ENCODE measurements at regions not wholly inside any gene's neighbourhood (a gene's known extent, or its start where the extent isn't known, plus 50 kb on each side); places are given as distances from the start of the nearest gene placed in this dataset.

DNA sequence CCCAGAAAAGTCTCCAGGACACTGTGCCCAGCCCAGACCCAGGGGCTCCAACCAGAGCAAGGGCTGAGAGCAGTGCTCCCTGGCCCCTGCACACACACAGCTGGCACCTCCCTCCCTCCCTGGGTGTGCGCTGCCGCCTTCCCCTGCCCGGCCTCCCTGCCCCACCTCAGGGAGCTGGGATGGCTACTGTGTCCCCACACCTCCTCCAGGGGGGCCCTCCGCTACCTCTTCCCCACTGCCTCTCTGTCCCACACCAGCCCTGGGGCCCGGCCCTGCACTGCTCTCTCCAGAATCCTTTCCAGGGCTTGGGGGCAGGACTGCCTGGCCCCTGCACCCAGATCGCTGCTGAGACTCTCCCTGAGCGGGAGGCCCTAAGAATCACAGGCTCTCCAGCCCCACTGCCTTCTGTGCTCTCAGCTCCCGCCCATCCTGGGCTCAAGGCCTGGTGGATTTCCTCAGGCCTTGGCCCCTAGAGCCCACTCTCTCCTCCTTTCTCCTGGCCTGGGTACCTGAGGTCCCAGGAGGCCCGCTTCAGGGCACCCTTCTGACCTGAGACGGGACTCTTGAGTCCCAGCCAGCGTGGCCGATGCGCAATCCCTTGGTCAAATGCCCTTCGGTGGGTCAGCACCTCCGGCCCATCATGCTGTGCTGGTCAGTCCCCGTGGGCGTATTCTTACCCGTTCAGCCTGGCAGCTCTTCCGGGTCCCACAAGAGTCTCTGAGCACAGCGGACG lies 276.8 kb upstream of the HDAC4 start:
- ATAC-seq (no peak), DNase-seq (no peak)
- intact Hi-C loops (cut with DNase I, micrococcal nuclease), result no loop called here

DNA sequence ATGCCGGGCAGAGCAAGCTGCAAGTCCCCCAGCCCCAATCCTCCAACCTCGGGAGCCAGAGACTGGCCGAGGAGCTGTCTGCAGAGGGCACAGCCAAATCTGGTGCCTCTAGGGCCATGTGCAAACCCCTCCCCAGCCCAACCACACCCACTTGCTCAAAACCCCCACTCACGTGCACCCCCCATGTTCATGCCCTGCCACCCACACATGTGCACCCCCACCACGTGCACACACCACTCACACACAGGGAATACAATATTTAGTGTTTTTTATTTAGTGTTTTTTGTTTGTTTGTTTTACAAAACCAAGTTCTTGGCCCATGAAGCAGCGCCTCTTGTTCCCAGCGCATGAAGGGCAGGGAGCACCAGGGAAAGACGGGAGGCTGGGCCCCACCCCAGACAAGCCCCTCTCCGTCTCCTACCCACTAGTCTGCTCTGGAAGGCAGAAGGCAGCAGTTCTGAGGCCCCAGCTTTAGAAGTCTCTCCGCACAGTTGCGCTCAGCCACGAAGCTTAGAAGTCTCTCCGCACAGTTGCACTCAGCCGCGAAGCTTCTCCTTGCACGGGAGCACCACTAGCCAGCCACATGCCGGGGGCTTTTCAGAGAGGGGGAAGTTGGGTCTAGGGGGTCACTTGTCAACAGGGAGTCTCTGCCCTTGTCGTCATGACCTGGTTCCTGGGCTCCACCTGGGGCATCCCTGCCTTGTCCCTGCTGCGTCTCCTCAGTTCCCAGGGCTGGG lies 276.1 kb upstream of the HDAC4 start:
- intact Hi-C loops (cut with DNase I, micrococcal nuclease), result no loop called here
- DNase-seq (no peak), ATAC-seq (no peak)

DNA sequence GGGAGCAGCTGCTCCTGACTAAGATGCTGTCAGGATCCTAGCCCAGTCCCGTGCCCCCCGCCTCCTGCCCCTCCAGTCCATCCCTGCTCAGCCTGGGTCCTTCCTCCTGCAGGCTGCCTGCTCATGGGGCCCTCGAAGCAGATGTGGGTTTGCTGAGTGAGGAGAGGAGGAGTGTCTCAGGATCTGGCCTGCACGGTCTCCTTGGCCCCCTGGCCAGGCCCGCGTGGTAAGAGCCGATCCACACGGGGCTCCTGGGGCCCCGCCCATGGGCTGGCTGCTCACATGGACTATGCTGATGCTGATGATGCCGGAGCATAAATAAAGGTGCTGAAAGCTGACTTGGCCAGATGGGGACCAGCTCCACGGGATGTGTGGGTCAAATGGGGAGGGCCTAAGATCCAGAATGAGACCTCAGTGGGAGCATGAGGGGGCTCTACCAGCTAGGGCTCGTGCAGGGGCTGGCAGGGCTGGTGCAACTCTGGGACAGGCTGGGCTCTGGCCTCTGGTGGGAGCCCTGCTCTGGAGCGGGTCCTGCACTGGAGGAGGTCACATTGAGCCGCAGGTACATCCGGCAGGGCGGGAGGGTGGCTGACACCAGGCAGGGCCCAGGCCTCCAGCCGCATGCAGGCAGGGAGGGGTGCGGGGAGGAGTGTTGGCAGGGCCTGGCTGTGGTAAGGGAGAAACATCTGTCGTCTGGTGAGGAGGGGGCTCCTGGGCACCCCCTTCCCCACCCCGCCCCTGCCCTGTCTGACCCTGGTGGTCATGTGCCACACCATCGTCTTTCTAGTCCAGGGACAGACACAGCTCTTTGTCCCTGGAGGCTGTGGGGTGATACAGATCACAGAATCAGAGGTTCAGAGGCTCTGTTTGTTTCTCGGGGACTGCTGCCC lies 275.3 kb upstream of the HDAC4 start:
- no peak for DNase-seq
- ATAC-seq, result no peak
- intact Hi-C loops (cut with DNase I, micrococcal nuclease), result no loop called here

DNA sequence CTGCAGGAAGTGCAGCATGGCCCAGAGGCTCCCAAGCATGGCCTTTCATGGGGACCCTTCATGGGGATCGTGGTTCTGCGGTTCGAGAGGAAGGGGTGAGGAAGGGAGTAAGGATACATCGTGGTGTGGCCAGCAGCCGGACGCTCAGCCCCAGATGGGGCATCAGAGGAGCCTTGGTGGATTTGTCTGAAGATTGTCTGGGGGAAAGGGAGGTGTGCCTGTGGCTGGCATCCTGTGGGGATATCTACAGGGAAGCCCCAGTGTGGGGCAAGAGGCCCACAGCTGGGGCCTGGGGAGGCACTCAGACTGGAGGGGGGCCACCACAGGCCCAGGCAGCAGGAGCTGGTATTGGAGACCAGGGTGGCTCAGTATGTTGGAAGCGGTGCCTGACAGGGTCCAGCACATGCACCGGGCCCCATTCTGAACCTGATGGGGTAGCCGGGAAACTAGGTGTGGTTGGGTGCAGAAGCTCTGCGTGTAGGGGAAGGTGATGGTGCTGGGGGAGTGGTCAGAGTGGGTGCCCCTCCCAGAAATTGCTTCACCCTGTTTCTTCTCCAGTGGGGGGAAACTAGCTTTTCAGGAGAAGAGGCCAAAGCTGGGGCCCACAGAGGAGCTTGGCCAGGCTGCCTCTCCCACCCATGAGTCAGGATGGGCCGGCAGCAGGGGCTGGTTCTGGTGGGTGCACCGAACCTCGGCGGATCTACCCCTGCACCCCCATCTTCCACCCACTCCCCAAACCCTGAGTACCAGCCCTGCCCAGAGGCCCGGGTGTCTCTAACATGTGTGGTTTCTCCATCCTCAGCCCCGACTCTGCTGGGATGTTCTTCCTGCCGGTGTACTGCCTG lies 274.4 kb upstream of the HDAC4 start:
- intact Hi-C loops (cut with DNase I, micrococcal nuclease), result no loop called here
- DNase-seq (no peak), ATAC-seq (no peak)

DNA sequence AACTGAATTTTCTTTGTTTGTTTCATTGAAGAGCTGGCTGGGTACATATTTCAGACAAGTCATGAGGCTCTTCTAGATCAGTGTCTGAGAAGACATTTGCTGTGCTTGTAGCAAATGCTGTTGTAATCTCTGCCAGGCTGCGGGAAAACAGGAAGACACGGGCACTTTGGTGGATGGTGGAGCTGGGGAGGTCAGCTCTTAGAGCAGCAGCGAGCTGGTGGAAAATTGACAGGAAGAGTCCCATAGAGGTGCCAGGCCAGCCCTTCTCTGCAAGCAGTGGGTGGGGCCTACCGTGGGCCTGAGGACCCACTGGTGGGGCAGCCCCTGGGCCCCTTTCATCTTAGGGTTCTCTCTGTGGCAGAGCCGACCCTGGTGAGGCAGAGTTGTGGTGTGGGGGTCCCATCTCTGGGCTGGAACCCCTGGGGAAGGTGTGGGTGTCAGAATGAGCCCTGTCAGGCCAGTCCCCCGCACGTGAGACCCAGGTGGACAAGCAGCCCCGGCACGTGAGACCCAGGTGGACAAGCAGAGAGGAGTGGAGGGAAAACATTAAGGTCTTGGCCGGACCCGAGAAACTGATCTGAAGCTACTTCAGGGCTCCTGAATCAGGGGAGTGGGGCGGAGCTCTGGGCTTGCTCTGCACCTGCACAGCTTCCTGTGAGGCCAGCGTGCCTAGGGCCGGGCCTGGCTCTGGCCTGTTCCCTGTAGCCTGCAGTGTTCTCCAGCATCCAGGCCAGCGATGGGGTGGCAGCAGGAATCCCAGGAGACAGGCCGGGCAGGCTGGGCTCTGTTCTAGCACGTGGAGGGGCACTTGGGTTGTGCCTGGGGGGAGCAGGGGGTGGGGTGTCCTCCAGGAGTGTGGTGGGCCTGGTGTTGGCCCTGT lies 273.5 kb upstream of the HDAC4 start:
- DNase-seq, result no peak
- intact Hi-C loops (cut with DNase I, micrococcal nuclease), result no loop called here
- no peak for ATAC-seq

DNA sequence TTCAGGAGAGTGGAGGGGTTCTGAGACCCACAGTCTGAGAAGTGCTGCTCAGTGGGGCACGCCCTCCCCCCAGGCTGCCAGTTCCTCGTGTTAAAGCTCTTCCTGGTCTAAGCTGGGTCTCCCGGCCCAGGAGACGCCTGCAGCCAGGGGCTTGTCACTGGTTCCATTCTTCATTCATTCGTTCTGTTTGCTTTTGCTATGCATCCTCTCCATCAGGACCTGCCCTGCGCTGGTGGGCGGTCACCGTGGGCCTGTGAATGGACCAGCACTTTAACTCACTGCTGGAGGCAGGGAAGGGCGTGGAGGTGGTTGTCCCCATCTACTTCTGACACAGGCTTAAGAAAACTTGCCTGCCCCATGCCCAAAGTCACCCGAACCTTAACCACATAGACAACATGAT lies 272.8 kb upstream of the HDAC4 start:
- intact Hi-C loops (cut with DNase I, micrococcal nuclease), result no loop called here
- DNase-seq (no peak), ATAC-seq (no peak)

DNA sequence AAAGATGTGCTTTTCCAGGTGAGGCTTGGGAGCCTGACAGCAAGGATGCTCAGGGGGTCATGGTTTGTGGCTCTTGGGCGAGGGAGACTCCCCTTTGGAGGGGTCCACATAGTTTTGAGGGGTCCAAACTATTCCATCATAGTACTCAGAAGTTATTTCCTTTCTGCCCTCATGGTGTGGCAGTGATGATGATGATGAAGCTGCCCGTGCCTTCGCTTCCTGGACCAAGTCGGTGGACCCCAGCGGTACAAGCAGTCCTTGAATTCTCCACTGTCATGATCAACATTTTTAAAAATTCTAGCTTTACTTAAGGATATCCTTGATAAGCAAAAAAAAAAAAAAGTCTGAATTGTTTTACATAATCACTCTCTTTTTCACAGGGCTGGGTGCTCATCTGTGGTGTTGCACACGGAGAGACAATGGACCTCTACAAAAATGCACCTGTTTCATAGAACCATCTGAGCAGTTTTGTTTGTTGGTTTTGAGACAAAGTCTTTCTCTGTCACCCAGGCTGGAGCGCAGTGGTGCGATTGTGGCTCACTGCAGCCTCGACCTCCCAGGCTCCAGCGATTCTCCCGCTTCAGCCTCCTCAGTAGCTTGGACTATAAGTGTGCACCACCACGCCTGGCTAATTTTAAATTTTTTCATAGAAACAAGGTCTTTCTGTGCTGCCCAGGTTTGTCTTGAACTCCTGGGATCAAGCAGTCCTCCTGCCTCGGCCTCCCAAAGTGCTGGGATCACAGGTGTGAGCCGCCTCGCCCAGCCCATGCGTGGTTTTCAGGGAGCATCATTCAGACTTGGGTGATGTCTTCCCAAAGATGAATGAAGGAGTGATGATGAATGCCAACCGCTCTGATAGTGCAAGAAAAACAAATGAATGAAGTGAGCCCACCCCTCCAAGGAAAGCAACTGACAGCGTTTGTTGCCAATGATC lies 271.4 kb upstream of the HDAC4 start:
- ATAC-seq, result no peak
- intact Hi-C loops (cut with DNase I, micrococcal nuclease), result no loop called here
- no peak for DNase-seq

DNA sequence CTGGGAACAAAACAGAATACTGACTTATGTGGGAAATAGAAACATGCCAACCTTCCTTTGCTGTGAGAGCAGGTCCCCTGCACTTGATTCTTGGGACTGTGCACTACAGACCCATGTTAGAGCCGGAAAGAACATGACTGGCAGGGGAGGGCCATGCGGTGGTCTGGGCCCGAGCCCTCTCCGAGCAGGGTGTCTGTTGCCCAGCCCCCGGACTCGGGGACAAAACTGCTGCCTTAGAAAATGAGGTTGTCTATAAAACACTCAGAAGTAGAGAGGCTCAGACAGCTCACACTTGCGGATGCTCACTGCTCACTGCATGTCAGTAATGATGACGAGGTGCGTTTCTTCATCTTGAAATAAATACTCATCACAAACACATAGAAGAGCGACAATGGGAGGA lies 270.7 kb upstream of the HDAC4 start:
- intact Hi-C loops (cut with DNase I, micrococcal nuclease), result no loop called here
- DNase-seq, result no peak
- ATAC-seq, result no peak

DNA sequence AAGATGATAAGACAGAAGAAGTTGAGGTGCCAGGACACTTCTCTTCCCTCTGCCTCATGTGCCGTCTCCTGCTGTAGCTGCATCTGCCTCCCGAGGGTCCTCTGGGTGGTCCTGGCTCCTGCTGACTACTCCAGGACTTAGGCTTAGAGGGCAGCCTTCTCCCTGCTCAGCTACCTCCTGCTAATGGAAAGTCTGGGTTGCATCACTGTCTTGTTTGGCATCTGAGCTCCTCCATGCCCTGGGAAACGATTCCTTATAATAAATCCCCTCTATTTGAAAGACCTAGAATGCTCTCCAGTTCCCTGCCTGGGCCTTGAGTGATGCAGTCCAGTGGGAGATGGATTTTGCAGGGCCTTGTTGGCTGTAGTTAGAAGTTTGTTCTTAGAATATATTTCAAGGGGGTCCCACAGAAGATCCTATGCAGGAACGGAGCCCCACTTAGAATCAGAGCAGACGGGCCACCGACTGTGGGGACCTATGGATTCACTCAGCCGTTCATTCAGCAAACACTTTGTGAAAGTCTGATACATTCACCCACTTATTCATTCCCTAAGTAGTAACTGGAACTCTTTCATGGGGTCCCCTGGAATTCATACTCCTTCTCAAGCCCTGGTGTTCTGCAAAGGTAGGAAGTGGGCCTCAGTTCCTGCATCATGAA lies 269.8 kb upstream of the HDAC4 start:
- no peak for DNase-seq
- ATAC-seq, result no peak
- intact Hi-C loops (cut with DNase I, micrococcal nuclease), result no loop called here

DNA sequence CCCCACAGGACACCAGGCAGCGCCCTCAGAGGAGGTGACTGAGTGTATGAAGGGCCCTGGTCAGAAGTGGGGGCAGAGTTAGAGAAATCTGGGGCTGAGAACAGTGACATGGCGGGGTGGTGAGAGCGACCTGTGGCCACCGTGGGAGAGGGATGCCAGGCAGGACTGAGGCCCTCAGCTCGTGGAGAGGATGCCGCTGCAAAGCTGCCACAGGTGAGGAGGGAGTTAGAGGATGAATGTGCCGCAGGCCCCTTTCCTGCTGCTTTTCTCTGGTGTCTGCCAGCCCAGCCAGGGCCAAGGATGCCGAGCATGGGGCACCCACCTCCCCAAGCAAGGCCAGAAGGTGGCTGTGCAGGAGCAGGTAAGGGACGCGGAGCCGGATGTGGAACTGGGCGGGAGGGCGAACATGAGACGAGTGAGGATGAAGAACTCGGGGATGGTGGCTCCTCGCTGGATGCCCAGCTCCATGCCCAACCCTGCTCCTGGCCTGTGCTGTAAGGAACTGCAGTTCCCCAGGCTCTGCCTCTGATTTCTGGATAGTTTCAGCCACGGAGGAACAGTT lies 269.2 kb upstream of the HDAC4 start:
- no peak for DNase-seq
- intact Hi-C loops (cut with DNase I, micrococcal nuclease), result no loop called here
- ATAC-seq, result no peak

DNA sequence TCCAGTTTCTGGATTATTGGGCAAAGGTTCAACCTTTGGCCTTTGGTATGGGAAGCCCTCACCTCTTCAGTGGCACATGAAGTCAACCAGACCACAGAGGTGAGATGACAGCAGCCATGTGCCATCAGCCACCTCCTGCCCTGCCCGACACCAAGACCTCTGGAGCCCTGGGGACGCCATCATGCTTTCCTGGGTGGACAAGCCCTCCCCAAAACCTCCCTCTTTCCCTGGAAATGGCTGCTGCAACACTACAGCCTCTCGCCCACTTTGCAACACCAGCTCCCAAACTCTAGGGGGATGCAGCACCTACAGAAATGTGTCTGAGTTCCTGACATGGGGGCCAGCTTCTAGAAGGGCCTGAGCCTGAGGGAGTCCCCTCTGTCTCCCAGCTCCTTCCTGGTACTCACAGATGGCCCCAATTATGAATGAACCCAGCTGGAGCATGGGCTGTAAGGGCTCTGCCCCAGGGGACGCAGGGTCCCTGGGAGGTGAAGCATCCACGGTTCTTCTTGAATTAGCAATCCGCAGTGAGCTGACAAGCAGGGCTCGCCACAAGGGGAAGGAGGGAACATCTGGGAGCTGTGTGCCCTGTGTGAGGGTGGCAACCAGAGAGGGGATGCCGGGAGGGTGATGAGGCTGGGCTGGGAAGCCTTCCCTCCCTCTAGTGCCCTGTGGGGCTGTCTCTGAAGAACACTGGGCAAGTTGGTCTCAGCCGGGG lies 268.5 kb upstream of the HDAC4 start:
- DNase-seq, result no peak
- ATAC-seq, result no peak
- intact Hi-C loops (cut with DNase I, micrococcal nuclease), result no loop called here

DNA sequence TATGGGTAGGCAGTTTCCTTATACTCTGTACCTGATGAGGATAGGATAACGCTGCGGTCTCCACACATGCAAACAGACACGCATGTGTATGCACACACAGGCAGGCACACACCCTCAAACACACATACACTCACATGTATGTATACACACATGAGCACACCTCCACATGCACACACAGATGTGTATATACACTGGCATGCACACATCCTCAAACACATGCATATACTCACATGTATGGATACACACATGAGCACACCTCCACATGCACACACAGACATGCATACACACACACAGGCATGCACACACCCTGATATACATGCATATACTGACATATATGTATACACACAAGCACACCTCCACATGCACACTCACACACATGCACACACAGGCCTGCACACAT lies 267.8 kb upstream of the HDAC4 start:
- intact Hi-C loops (cut with DNase I, micrococcal nuclease), result no loop called here
- ATAC-seq (no peak), DNase-seq (no peak)

DNA sequence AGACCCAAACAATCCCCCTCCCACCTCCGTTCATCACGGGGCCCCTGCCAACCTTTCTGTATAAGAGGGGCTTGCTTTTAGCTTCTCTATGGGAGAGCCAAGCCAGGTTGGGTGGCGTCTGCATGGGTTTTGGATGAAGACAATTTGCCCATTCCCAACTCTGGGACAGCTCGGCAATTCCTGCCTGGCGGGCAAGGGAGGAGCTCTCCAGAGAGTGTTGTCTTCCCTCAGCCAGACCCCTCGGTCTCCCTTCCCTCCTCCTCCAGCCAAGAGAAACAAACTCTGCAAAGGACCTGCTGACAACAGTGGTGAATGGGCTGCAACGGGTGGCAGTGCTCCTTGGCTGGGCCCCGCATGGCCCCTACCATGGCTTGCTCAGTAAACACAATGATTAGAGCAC lies 267.2 kb upstream of the HDAC4 start:
- ATAC-seq, result no peak
- DNase-seq, result no peak
- intact Hi-C loops (cut with DNase I, micrococcal nuclease), result no loop called here

DNA sequence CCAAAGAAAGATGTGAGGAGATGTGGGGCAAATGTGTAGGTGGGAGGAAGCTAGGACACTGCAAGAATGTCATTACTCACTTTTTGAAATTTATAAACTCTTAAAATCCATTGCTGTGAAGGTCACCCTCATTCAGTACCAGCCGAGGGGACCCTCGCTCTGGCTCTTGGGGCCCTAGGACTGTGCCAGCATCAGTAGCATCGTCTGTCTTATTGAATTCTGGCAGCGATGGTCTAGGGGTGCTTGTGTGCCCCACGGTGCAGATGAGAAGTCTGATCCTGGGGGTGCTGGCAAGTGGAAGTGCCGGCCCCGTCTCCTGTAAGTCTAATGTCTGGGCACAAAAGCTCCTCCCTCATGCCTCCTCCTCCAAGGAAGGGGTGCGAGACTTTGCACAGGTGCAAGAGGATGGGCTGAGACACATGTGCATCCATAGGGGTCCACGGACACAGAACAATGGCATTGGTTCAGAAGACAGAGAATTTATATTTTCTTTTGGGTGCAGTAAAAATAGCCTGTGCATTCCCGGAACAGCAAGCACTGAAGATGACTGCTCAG lies 266.7 kb upstream of the HDAC4 start:
- intact Hi-C loops (cut with DNase I, micrococcal nuclease), result no loop called here
- DNase-seq (no peak), ATAC-seq (no peak)

DNA sequence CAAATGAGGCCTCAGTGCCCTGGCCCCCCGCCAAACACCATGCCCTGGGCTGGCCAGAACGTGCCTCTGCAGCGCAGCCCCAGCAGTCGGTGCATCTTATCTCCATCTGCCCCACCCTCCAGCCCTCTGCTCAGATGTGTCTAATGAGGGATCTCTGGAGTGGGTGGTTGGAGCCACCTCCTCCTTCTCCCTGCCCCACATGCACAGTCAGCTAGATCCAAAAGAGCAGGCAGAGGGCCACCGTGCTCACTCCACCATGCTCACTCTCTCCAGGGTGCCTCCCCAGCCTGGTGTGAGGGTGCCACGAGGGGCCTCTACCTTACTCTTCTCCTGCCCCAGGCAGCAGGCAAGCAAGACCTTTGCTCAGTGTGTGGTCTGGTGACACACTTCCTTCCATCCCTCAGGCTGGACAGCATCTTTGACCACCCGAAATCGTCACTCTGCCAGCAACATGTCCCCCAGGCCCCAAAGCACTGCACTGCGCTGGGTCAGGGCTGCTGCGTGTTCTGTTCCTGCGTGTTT lies 266.1 kb upstream of the HDAC4 start:
- ATAC-seq (no peak), DNase-seq (no peak)
- intact Hi-C loops (cut with DNase I, micrococcal nuclease), result no loop called here

Measured in left colon (tissue), 2 donors.